ENCODE measurements at regions not wholly inside any gene's neighbourhood (a gene's known extent, or its start where the extent isn't known, plus 50 kb on each side); places are given as distances from the start of the nearest gene placed in this dataset.

DNA sequence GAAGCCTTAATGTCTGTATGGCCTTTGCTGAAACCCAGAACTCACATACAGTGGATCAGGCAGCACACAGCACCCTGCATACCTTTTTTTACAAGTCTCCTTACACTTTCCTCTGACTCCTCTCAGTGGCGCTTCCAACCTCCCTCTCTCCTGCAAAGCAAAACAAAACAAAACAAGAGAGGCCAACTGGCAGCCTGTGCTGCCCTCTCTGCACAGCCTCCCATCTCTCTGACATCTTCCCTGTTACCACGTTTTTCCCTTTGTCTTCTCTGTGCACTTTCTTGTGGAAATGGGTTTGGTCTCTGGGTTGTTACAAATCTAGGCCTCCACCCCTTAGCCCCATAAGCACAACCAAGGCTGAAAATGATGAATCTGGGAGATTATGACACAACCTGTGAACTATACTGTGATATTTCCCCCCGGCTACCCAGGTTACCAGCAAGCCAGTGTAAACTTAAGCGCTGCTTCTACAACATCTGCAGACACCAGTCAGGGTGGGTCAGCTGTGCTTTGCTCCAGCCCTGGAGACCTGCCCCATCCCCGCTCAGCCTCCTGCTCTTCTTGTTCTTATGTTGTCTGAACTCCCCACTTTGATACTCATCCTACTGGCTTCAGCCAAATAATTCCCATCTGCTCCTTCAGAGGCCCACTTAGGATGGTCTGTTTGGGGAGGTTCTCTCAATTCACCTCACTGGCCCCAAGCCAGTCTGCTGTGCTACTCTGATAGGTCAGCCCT is 54.9 kb upstream of the FMOD start:
- intact Hi-C loops (cut with micrococcal nuclease): no loop called here
- Mint-ChIP-seq H3K36me3 (ENCODE audit: low read depth) (no peaks in the 10 kb centered on the region), H3K27ac (no peak overlapping the region), H3K27me3 (peaks cover 20% of the 10 kb centered on the region), H3K4me1 (ENCODE audit: low read depth) (no peaks in the 10 kb centered on the region), H3K4me3 (no peak overlapping the region), H3K9me3 (no peaks in the 10 kb centered on the region)
- DNase-seq (no peak), ATAC-seq (no peak)
- ChIA-PET POLR2A (no interaction called here), CTCF (interaction anchor here (1.5 kb wide), 1 partner anchor 63 kb away, joined by 3 read pairs; no protein-coding TSS in a partner anchor)
- TF ChIP-seq, protein P1, sequence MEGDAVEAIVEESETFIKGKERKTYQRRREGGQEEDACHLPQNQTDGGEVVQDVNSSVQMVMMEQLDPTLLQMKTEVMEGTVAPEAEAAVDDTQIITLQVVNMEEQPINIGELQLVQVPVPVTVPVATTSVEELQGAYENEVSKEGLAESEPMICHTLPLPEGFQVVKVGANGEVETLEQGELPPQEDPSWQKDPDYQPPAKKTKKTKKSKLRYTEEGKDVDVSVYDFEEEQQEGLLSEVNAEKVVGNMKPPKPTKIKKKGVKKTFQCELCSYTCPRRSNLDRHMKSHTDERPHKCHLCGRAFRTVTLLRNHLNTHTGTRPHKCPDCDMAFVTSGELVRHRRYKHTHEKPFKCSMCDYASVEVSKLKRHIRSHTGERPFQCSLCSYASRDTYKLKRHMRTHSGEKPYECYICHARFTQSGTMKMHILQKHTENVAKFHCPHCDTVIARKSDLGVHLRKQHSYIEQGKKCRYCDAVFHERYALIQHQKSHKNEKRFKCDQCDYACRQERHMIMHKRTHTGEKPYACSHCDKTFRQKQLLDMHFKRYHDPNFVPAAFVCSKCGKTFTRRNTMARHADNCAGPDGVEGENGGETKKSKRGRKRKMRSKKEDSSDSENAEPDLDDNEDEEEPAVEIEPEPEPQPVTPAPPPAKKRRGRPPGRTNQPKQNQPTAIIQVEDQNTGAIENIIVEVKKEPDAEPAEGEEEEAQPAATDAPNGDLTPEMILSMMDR (IDR thresholded peaks at IDR 0.05): no peak

DNA sequence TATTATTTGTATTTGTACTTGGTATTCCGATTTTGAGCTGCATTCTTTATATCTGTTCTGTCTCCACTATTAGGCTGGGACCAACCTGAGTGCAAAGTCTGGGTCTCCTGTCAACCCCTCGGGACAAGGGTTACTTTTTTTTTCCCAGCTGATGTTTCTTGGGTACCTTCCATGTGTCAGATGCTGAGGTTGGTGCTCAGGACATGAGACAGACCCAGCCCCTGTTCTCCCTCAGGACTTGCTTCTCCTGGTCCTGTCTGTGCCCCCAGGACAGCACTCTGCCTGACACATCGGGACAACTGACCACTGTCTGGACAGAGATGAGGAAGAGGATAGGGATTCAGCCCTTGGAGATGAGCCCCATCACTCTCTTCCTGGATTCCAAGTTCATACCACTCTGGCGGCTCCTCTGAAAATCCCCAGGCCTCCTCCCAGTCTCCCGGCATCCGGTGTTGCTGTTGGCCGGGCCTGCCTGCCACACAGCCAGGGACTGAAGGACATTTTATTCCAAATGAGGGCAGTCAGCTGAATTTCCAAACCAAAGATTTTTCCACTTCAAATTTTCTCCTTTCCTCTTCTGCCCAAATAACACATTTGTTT is 55.6 kb upstream of the FMOD start:
- ATAC-seq (no peak), DNase-seq (no peak)
- intact Hi-C loops (cut with micrococcal nuclease): no loop called here
- no peak overlapping the region for H3K4me3 Mint-ChIP-seq
- CTCF ChIA-PET: interaction anchor here (1.5 kb wide), 1 partner anchor 64 kb away, joined by 3 read pairs; no protein-coding TSS in a partner anchor
- peaks cover 17% of the 10 kb centered on the region for H3K27me3 Mint-ChIP-seq
- POLR2A ChIA-PET: interaction anchor here (0.8 kb wide), 1 partner anchor 22 kb away, joined by 4 read pairs; no protein-coding TSS in a partner anchor
- TF ChIP-seq, protein P1 (IDR thresholded peaks at IDR 0.05): no peak
- no peak overlapping the region for H3K27ac Mint-ChIP-seq
- no peaks in the 10 kb centered on the region for H3K4me1 Mint-ChIP-seq (ENCODE audit: low read depth)
- no peaks in the 10 kb centered on the region for H3K36me3 Mint-ChIP-seq (ENCODE audit: low read depth)
- H3K9me3 Mint-ChIP-seq: no peaks in the 10 kb centered on the region

DNA sequence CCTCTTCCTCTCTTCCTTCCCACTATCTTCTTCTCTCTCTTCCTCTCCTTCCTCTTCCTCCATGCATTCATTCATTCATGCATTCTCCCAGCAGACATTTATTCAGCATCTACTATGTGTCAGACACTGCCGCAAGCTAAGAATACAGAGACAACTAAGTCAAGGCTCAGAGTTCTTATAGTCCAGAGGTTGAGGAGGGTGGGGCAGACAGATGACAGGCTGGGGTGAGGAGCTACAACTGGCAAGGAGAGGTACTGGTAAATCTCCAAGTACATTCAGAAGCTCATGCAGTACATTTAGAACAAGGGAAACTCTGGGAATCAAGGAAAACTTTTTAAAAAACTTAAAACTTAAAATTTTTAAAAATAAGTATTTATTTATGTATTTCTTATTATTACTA is 56.4 kb upstream of the FMOD start:
- no peaks in the 10 kb centered on the region for H3K9me3 Mint-ChIP-seq
- ChIA-PET CTCF (interaction anchor here (1.5 kb wide), 1 partner anchor 65 kb away, joined by 3 read pairs; no protein-coding TSS in a partner anchor), POLR2A (interaction anchor here (0.8 kb wide), 1 partner anchor 23 kb away, joined by 4 read pairs; no protein-coding TSS in a partner anchor)
- H3K27me3 Mint-ChIP-seq: peaks cover 16% of the 10 kb centered on the region
- H3K36me3 Mint-ChIP-seq (ENCODE audit: low read depth): no peaks in the 10 kb centered on the region
- intact Hi-C loops (cut with micrococcal nuclease): no loop called here
- DNase-seq (no peak), ATAC-seq (no peak)
- H3K4me3 Mint-ChIP-seq: no peak overlapping the region
- TF ChIP-seq, protein P1 (IDR thresholded peaks at IDR 0.05): no peak
- no peak overlapping the region for H3K27ac Mint-ChIP-seq
- H3K4me1 Mint-ChIP-seq (ENCODE audit: low read depth): no peaks in the 10 kb centered on the region

DNA sequence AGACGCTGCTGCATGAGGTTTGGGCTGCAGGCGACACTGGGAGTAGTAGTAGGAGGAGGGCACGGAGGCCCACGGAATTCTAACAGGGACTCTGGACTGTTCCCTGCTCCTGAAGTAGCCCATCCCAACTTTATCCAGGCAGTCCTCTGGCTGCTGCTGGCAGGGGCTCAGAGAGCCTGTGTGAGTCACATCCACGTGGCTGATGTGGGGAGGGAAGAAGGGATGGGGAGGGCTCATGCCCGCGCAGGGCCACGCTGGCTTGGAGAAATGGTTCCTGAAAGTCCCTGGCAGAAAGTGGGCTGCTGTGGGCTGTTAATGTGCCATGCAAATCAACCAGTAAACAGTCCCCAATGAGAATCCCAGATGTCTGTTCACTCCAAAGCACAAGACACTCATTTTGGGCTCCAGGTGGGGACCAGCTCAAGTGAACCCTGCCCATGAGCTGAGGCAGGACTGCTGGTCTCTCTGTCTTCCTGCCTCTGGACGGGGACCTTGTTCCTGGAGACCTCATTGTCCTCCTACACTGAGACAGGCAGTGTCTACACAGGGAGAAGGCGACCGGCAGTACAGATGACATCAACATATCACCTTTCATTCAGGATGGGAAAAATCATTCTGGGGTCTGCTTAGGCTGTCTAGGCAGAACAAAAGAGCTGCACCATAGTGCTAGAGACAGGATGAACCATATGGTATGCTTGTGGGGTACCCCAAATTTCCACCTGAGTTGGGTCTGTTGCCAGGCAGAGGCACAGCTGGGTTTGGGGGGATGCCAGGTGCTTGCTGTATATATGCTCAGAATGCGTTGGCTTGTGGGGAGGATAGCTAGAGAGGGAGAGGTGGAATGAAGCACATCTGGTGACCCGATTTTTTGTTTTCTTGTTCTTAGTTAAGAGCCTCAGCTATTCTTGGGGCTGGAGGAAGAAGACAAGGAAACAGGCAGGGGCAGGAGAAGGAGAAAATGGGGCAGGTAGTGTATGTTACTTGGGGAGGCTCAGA is 57.9 kb upstream of the FMOD start:
- no peak for ATAC-seq
- no peaks in the 10 kb centered on the region for H3K4me1 Mint-ChIP-seq (ENCODE audit: low read depth)
- H3K27me3 Mint-ChIP-seq: peaks cover 16% of the 10 kb centered on the region

More for the DNA sequence above, 57.9 kb upstream of the FMOD start:
- no peak for DNase-seq
- TF ChIP-seq, protein P1 (IDR thresholded peaks at IDR 0.05): no peak
- ChIA-PET POLR2A (no interaction called here), CTCF (interaction anchor here (0.7 to 1.1 kb wide), 2 partner anchors 70 to 142 kb away, joined by 4 to 5 read pairs; no protein-coding TSS in a partner anchor)
- Mint-ChIP-seq H3K9me3 (no peaks in the 10 kb centered on the region), H3K4me3 (no peak overlapping the region), H3K27ac (no peak overlapping the region), H3K36me3 (ENCODE audit: low read depth) (no peaks in the 10 kb centered on the region)
- intact Hi-C loops (cut with micrococcal nuclease): no loop called here

Data from activated CD8-positive, alpha-beta T cell treated with anti-CD3 and anti-CD28 coated beads for 36 hours (primary cell).